Activated CD4-positive, alpha-beta T cell treated with anti-CD3 and anti-CD28 coated beads, Interleukin-2, Interleukin-4, amounts not matched to agents 100 ng/mL and 50 ng/mL, durations not matched to agents 16 hours and 8 hours (primary cell): ENCODE measurements at regions not wholly inside any gene's neighbourhood (a gene's known extent, or its start where the extent isn't known, plus 50 kb on each side); places are given as distances from the start of the nearest gene placed in this dataset.
"Not testable (repeated sequence)": the region's sequence is repeated elsewhere in the genome, so short reads cannot be mapped to it uniquely, and the experiment has no call there.

Source experiments
- DNase-seq: peaks from one replicate; pipeline ENCODE4 v3.0.0-alpha.2; 2020; ENCODE audit warnings: low spot score

- no peak for DNase-seq
Measured at GRCh38 chr10:30560326-30560725, 69.2 kb downstream of the LYZL2 start.

DNA sequence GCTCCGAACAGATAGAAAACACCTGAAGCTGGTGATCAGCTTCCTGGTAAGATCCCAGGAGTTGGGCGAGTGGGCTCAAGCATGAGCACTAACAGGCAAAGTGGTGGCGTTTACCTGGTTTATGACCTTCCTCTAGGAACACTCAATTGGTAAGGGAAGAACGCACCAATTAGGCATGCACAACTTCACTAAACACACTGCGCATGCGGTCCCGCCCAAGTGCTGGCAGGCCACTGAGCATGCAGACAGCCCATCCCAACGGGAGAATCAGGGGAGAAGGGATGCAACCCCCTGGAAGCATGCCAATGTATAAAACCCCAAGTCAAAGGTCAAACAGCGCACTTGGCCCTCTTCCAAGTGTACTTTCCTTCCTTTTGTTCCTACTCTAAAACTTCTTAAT is 70.4 kb downstream of the LYZL2 start:
- no peak for DNase-seq

DNA sequence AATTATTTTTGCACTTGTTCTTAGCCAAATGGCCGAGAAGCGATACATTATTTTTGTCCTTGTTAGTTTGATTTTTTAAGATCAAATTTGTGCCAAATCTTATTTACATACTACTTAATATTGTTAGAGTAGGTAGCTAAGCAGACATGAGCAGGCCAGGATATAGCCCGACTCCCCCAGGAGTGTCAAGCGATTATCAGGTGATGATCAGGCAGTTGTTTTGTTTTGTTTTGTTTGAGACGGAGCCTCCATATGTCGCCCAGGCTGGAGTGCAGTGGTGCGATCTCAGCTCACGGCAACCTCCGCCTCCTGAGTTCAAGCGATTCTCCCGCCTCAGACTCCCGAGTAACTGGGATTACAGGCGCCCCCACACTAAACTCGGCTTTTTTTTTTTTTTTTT is 71.1 kb downstream of the LYZL2 start:
- no peak for DNase-seq

GRCh38 chr10:30557884-30558283 is 71.7 kb downstream of the LYZL2 start:
- no peak for DNase-seq

DNA sequence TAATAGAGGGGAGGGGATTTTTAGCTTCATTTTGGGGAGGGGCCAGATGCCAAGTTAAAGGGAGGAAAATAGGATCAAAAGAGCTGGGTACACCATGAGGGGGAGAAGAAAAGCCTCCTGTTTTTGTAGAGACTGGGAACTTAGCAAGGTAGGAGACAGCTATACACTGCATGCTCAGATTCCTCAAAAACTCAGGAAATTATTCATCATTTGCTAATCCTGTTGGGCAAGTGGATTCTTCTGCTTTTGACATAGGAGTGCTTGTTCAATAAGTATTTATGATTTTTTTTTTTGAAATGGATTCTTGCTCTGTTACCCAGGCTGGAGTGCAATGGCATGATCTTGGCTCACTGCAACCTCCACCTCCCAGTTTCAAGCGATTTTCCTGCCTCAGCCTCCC is 73.4 kb downstream of the LYZL2 start:
- no peak for DNase-seq

- DNase-seq, result no peak
Measured at GRCh38 chr10:30555465-30555864, 74.1 kb downstream of the LYZL2 start.

DNA sequence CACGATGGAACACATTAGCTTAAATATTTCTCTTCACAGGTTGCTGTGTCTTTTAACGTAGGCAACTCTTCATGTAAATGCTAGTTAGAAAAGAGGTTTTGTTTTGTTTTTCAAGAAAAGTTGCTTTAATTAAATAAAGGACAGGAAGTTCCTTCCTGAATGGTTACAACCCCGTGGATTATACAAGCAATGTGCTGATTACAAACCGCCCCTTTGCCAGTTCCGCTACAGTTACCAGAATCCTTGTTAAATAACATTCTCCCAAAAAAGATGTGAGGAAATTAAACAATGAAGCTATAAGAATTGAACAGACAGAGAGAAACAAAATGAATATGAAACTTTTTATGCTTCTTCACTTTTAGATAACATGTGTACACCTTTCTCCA is 75.1 kb downstream of the LYZL2 start:
- DNase-seq, result no peak

- DNase-seq, result no peak
Measured at GRCh38 chr10:30553626-30554439, 75.7 kb downstream of the LYZL2 start.

- no peak for DNase-seq
Measured at GRCh38 chr10:30553018-30553625, 76.4 kb downstream of the LYZL2 start.

DNA sequence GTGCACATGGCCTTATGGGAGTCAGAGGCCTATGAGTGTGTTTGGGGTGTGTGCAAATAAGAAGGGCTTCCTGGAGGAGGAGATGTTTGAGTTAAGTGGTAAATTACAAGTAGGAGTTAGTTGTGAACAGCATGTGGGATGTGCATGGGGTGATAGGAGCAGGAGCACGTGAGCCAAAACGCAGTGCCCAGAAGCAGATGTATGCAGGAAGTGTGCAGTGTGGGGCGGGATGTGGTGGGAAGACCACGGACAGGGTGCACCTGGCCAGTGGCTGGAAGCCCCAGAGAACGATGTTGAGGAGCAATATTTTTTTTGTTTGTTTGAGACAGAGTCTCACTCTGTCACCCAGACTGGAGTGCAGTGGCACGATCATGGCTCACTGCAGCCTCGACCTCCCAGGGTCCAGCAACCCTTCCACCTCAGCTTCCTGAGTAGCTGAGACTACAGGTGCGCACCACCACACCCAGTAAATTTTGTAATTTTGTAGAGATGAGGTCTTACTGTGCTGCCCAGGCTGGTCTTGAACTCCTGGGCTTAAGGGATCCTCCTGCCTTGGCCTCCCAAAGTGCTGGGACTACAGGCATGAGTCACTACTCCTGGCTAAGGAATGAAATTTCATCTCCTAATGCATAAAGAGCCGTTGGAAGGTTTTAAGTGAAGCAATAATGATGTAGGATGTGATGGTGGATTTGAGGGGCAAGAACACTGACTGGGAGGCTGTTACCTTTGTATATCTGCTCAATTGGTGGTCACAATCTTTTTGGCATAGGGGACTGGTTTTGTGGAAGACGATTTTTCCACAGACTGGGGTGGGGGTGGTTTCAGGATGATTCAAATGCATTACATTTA is 78.4 kb downstream of the LYZL2 start:
- no peak for DNase-seq

GRCh38 chr10:30549134-30549687 is 80.3 kb downstream of the LYZL2 start:
- DNase-seq, result not testable (repeated sequence)

- no peak for DNase-seq
Measured at GRCh38 chr10:30546511-30546910, 83.0 kb downstream of the LYZL2 start.

GRCh38 chr10:30542895-30543288 is 86.7 kb downstream of the LYZL2 start:
- DNase-seq, result no peak

- peak; percentile 24 for DNase-seq
Measured at GRCh38 chr10:30542001-30542894, 87.3 kb downstream of the LYZL2 start.

DNA sequence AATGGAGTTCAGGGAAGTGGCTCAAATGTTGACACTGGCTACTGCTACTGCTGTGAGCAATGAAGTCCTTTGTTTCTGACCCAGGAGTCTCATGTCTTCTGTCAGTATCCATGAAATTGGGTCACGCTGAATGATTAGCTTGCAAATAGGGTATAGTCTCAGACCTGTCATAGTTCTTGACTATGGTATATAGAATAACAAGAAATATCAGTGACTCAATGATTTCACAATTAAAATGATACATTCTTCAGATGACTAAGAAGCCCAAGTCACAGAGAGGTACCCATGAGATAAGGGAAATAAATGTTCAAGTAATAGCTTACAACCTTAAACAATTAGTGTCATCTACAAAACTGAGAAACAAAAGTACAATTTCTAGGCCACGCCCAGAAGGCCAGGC is 89.3 kb downstream of the LYZL2 start:
- no peak for DNase-seq

DNA sequence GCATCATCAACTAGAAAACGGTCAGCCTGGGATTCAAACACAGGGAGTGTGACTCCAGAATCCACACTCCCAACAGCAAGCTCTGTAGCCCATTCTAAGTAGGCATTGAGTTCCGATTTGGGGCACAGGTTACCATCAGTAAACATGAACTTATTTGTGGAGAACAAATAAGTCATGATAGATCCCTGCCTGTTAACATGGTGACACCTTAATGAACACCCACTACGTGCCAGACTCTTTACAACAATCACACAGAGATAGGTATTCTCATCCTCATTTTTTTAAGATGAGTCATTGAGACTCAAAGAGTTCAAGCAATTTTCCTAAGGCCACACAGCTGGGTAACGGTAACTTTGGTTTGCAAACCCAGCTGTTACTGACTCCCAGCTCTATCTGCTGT is 91.5 kb downstream of the LYZL2 start:
- DNase-seq, result no peak

DNA sequence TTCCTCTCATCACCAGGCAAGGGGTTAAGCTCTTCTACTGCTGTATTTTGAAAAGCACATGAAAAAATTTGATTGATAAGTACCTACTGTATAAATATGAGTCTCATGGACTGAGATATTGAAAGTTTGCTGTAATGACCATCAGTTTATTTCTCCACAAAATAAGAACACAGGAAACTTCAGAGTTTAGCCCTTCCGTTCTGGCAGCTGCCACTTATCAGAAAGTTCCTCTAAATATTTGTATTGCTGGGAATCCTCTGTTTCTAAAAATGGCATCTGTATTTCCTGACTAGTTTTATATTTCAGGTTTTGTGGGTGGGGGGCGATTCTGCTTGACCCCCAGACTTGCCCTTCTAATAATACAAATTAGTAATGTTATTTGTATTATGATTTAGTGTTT is 92.0 kb downstream of the LYZL2 start:
- no peak for DNase-seq

- DNase-seq, result not testable (repeated sequence)
Measured at GRCh38 chr10:30537158-30537557, 92.4 kb downstream of the LYZL2 start.

DNA sequence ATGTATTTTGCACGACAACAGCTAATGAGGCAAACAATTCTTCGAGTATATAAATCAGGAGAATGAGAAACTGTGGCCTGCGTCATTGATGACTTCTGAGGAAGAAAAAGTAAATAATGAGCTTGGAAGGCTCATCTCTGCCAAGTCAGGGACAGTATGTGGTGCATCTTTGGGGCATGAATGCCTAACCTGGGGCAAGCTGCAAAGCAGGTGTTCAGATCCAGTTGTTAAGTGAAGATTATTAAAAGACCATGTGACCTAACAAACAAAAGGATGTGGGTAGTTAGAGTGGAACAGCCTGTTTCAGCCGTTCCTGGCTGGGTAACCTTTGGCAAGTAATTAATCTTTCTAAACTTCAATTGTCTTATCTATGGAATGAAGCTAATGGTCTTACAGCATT is 93.0 kb downstream of the LYZL2 start:
- no peak for DNase-seq

DNA sequence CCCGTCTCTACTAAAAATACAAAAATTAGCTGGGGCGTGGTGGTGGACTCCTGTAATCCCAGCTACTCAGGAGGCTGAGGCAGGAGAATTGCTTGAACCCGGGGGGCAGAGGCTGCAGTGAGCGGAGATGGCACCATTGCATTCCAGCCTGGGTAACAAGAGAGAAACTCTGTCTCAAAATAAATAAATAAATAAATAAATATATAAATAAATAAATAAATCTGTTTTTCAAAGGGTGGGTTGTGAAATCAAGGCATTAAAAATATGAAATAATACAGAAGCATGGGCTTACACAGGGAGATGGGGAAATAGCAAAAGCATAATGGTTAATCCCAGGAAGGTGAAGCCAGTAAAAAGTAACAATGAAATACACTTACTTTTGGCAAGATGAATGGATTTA is 93.9 kb downstream of the LYZL2 start:
- DNase-seq, result no peak

DNA sequence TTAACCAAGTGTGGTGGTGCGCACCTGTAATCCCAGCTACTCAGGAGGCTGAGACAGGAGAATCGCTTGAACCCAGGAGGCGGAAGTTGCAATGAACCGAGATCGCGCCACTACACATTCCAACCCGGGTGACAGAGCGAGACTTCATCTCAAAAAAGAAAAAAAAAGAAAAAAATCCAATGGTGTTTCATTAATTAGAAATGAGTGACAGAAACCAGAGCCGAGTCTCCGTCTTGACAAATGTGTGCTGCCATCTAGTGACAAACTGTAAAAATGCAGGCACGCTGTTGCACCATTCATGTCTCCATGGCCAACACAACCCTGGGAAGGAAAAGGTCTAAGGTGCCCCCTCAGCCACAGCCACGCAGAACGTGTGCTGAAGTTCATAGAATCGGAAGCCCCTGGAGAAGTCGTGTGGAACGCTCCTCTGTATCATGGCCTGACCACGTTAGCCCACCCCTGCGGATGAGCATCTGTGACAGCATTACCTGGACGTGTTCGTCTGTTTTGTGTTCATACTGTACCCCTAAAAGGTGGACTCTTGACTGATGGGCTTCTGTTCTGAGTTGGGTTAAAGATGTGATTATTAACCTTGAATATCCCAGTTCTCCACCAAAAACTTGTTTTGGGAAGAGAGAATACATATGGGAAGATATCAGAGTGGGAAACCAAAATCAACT is 94.9 kb downstream of the LYZL2 start:
- peak; percentile 84 for DNase-seq
